ENCODE measurements at regions not wholly inside any gene's neighbourhood (a gene's known extent, or its start where the extent isn't known, plus 50 kb on each side); places are given as distances from the start of the nearest gene placed in this dataset.

GRCh38 chr3:61347981-61348380 lies 96.7 kb upstream of the FHIT start:
- no peaks in the 10 kb centered on the region for H3K9me3 Mint-ChIP-seq (ENCODE audit: low read depth)
- H3K4me1 Mint-ChIP-seq (ENCODE audit: low read depth), result no peaks in the 10 kb centered on the region
- H3K27me3 Mint-ChIP-seq (ENCODE audit: low read depth), result peaks cover 7% of the 10 kb centered on the region
- DNase-seq (ENCODE audit: low spot score), result no peak
- no peaks in the 10 kb centered on the region for H3K36me3 Mint-ChIP-seq (ENCODE audit: low read depth)
- no peak for TF ChIP-seq CTCF (IDR thresholded peaks at IDR 0.05)
- H3K27ac Mint-ChIP-seq (ENCODE audit: unreplicated experiment), result no peak overlapping the region
- H3K4me3 Mint-ChIP-seq (ENCODE audit: unreplicated experiment), result no peak overlapping the region

- no peak for DNase-seq (ENCODE audit: low spot score)
- Mint-ChIP-seq H3K9me3 (ENCODE audit: low read depth) (peaks cover 6% of the 10 kb centered on the region), H3K4me3 (ENCODE audit: unreplicated experiment) (no peak overlapping the region), H3K27me3 (ENCODE audit: low read depth) (peaks cover 7% of the 10 kb centered on the region), H3K27ac (ENCODE audit: unreplicated experiment) (no peak overlapping the region), H3K4me1 (ENCODE audit: low read depth) (no peaks in the 10 kb centered on the region), H3K36me3 (ENCODE audit: low read depth) (no peaks in the 10 kb centered on the region)
- no peak for TF ChIP-seq CTCF (IDR thresholded peaks at IDR 0.05)
These were observed 98.5 kb upstream of the FHIT start for GRCh38 chr3:61349717-61350116.

GRCh38 chr3:61350782-61351309 lies 99.6 kb upstream of the FHIT start:
- Mint-ChIP-seq H3K4me3 (ENCODE audit: unreplicated experiment) (no peak overlapping the region), H3K36me3 (ENCODE audit: low read depth) (no peaks in the 10 kb centered on the region), H3K4me1 (ENCODE audit: low read depth) (no peaks in the 10 kb centered on the region), H3K27ac (ENCODE audit: unreplicated experiment) (no peak overlapping the region), H3K9me3 (ENCODE audit: low read depth) (peaks cover 8% of the 10 kb centered on the region), H3K27me3 (ENCODE audit: low read depth) (peaks cover 8% of the 10 kb centered on the region)
- no peak for DNase-seq (ENCODE audit: low spot score)
- TF ChIP-seq CTCF (IDR thresholded peaks at IDR 0.05), result no peak

- Mint-ChIP-seq H3K9me3 (ENCODE audit: low read depth) (peaks cover 8% of the 10 kb centered on the region), H3K27ac (ENCODE audit: unreplicated experiment) (no peak overlapping the region), H3K36me3 (ENCODE audit: low read depth) (no peaks in the 10 kb centered on the region), H3K4me1 (ENCODE audit: low read depth) (no peaks in the 10 kb centered on the region), H3K27me3 (ENCODE audit: low read depth) (peaks cover 6% of the 10 kb centered on the region), H3K4me3 (ENCODE audit: unreplicated experiment) (no peak overlapping the region)
- no peak for TF ChIP-seq CTCF (IDR thresholded peaks at IDR 0.05)
- no peak for DNase-seq (ENCODE audit: low spot score)
These were observed 101.1 kb upstream of the FHIT start for GRCh38 chr3:61352306-61352705.

GRCh38 chr3:61353382-61353781 lies 102.1 kb upstream of the FHIT start:
- Mint-ChIP-seq H3K4me3 (ENCODE audit: unreplicated experiment) (no peak overlapping the region), H3K27ac (ENCODE audit: unreplicated experiment) (no peak overlapping the region), H3K9me3 (ENCODE audit: low read depth) (peaks cover 8% of the 10 kb centered on the region), H3K4me1 (ENCODE audit: low read depth) (no peaks in the 10 kb centered on the region), H3K36me3 (ENCODE audit: low read depth) (no peaks in the 10 kb centered on the region), H3K27me3 (ENCODE audit: low read depth) (peaks cover 6% of the 10 kb centered on the region)
- no peak for TF ChIP-seq CTCF (IDR thresholded peaks at IDR 0.05)
- no peak for DNase-seq (ENCODE audit: low spot score)
